A673 (cell line): ENCODE measurements at regions not wholly inside any gene's neighbourhood (a gene's known extent, or its start where the extent isn't known, plus 50 kb on each side); places are given as distances from the start of the nearest gene placed in this dataset.

Experiments
- BruUV-seq: library from RNA; stranded (reverse); fragments of 400-500 nt; replicated peaks from 2 replicates; lab custom pipeline; 2021; lab: Mats Ljungman, UMichigan
- CTCF ChIA-PET: fragments of 300-600 bp; sonication (Branson Sonifier 250); formaldehyde crosslinking; loops from one replicate; lab custom pipeline; 2022; ENCODE audit warnings: antibody characterized with exemption; lab: Charles Lee
- POLR2A ChIA-PET: fragments of 300-600 bp; sonication (Branson Sonifier 250); formaldehyde crosslinking; loops from one replicate; lab custom pipeline; 2022; ENCODE audit warnings: antibody characterized with exemption; ENCODE audit not compliant: low non-redundant PET; lab: Charles Lee
- DNase-seq: peaks from one replicate; pipeline ENCODE4 v3.0.0-alpha.2; 2015; ENCODE audit warnings: low spot score
- H3K27ac ChIP-seq: fragments of 200-600 bp; sonication (generic); 2 replicates; pipeline ENCODE4 v1.5.1; 2016; ENCODE audit warnings: mixed run types, low read depth, mild to moderate bottlenecking, mixed read lengths, antibody characterized with exemption, low read length; ENCODE audit not compliant: poor library complexity, severe bottlenecking
- H3K27me3 ChIP-seq: fragments of 200-600 bp; sonication (generic); replicated peaks from 2 replicates; pipeline ENCODE4 v1.6.1; 2017; ENCODE audit warnings: mixed run types, low read depth, mild to moderate bottlenecking, mixed read lengths, antibody characterized with exemption, low read length; ENCODE audit not compliant: insufficient read depth, poor library complexity
- H3K36me3 ChIP-seq: fragments of 200-600 bp; sonication (generic); 2 replicates; pipeline ENCODE4 v1.6.1; 2016; ENCODE audit warnings: mixed run types, mild to moderate bottlenecking, mixed read lengths, antibody characterized with exemption, low read length; ENCODE audit not compliant: insufficient read depth, poor library complexity, severe bottlenecking
- H3K4me1 ChIP-seq: fragments of 200-600 bp; sonication (generic); 2 replicates; pipeline ENCODE4 v1.6.1; 2017; ENCODE audit warnings: mixed run types, mild to moderate bottlenecking, mixed read lengths, antibody characterized with exemption, low read length; ENCODE audit not compliant: insufficient read depth, poor library complexity, severe bottlenecking
- H3K4me3 ChIP-seq: fragments of 200-600 bp; sonication (generic); 2 replicates; pipeline ENCODE4 v1.5.1; 2016; ENCODE audit warnings: low read depth, mixed run types, mild to moderate bottlenecking, mixed read lengths, low read length; ENCODE audit not compliant: poor library complexity, severe bottlenecking
- H3K9me3 ChIP-seq: fragments of 200-600 bp; sonication (generic); 2 replicates; pipeline ENCODE4 v1.6.1; 2016; ENCODE audit warnings: mixed run types, low read depth, mild to moderate bottlenecking, mixed read lengths, antibody characterized with exemption, low read length; ENCODE audit not compliant: poor library complexity, severe bottlenecking
- EZH2 ChIP-seq: fragments of 200-600 bp; sonication (generic); IDR thresholded peaks from 2 replicates; pipeline ENCODE4 v1.6.1; 2017; ENCODE audit warnings: borderline replicate concordance, low read depth, mild to moderate bottlenecking, mixed read lengths, antibody characterized with exemption, low read length; ENCODE audit not compliant: poor library complexity, severe bottlenecking
- intact Hi-C: fragments of 100-400 bp; cut with micrococcal nuclease; formaldehyde crosslinking; loops from one replicate; pipeline ENCODE4 v1.10.0; 2022; ENCODE audit not compliant: unreplicated experiment
- TF ChIP-seq, protein P1 (sequence below): fragments of 300-800, 200-600 bp; sonication (generic); conservative IDR thresholded peaks from 2 replicates; pipeline ENCODE4 v1.5.1; 2017; ENCODE audit warnings: low read depth, mild to moderate bottlenecking, antibody characterized with exemption, low read length, moderate library complexity, mixed read lengths

- POLR2A ChIA-PET: no interaction called here
- CTCF ChIA-PET: no interaction called here
Measured at GRCh38 chr6:112636650-112637262, 289.6 kb downstream of the RFPL4B start.

GRCh38 chr6:112639391-112639831 lies 292.3 kb downstream of the RFPL4B start:
- ChIA-PET CTCF (no interaction called here), POLR2A (no interaction called here)
- intact Hi-C loops: no loop called here
- Histone ChIP-seq H3K27me3 (no peaks in the 10 kb centered on the region), H3K4me1 (peaks cover 5% of the 10 kb centered on the region), H3K4me3 (no peak overlapping the region), H3K9me3 (no peaks in the 10 kb centered on the region), H3K36me3 (no peaks in the 10 kb centered on the region), H3K27ac (no peak overlapping the region)
- BruUV-seq: no TSS peak
- DNase-seq: peak; percentile 65
- no peak for TF ChIP-seq EZH2
- TF ChIP-seq, protein P1, sequence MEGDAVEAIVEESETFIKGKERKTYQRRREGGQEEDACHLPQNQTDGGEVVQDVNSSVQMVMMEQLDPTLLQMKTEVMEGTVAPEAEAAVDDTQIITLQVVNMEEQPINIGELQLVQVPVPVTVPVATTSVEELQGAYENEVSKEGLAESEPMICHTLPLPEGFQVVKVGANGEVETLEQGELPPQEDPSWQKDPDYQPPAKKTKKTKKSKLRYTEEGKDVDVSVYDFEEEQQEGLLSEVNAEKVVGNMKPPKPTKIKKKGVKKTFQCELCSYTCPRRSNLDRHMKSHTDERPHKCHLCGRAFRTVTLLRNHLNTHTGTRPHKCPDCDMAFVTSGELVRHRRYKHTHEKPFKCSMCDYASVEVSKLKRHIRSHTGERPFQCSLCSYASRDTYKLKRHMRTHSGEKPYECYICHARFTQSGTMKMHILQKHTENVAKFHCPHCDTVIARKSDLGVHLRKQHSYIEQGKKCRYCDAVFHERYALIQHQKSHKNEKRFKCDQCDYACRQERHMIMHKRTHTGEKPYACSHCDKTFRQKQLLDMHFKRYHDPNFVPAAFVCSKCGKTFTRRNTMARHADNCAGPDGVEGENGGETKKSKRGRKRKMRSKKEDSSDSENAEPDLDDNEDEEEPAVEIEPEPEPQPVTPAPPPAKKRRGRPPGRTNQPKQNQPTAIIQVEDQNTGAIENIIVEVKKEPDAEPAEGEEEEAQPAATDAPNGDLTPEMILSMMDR: no peak

More at GRCh38 chr6:112636650-112637262, 289.6 kb downstream of the RFPL4B start:
- no peak for DNase-seq
- no TSS peak for BruUV-seq
- Histone ChIP-seq H3K27me3 (no peaks in the 10 kb centered on the region), H3K4me3 (no peak overlapping the region), H3K9me3 (no peaks in the 10 kb centered on the region), H3K4me1 (peaks cover 5% of the 10 kb centered on the region), H3K27ac (no peak overlapping the region), H3K36me3 (no peaks in the 10 kb centered on the region)
- TF ChIP-seq EZH2: no peak
- TF ChIP-seq, protein P1: no peak
- intact Hi-C loops: no loop called here

DNA sequence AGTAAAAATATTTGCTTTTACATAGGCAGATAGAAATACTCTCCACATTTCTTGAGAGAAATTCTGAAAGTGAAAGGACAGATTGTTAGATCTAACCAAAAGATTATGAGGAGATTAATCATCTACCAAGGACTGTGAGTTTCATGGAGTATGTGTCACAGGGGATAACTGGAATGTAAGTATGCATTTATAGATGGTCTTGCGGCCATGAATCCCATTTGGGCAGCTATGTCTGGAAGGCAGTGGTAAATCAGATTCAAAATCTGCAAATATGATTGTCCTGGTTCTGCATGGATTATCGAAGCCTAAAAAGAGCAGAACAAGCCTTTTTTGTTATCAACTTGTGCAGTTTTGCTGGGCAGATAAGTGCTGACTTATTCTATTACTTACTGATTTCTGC lies 293.8 kb downstream of the RFPL4B start:
- Histone ChIP-seq H3K9me3 (no peaks in the 10 kb centered on the region), H3K4me3 (no peak overlapping the region), H3K36me3 (no peaks in the 10 kb centered on the region), H3K27me3 (no peaks in the 10 kb centered on the region), H3K4me1 (peaks cover 5% of the 10 kb centered on the region), H3K27ac (peak overlapping the region; percentile 41)
- CTCF ChIA-PET: no interaction called here
- TF ChIP-seq EZH2: no peak
- TF ChIP-seq, protein P1: no peak
- POLR2A ChIA-PET: no interaction called here
- no TSS peak for BruUV-seq
- DNase-seq: peak; percentile 45
- intact Hi-C loops: no loop called here
